GM10248 (cell line): ENCODE measurements at regions not wholly inside any gene's neighbourhood (a gene's known extent, or its start where the extent isn't known, plus 50 kb on each side); places are given as distances from the start of the nearest gene placed in this dataset.

Source experiments
- CTCF ChIA-PET: fragments of 300-600 bp; sonication (Branson Sonifier 250); formaldehyde crosslinking; extraction: SDS; loops from one replicate; lab custom pipeline; 2021; ENCODE audit warnings: antibody characterized with exemption; lab: Yijun Ruan, JAX
- POLR2A ChIA-PET: fragments of 350-650 bp; sonication (Branson Sonifier 250); formaldehyde crosslinking; extraction: SDS; loops from one replicate; lab custom pipeline; 2020; ENCODE audit warnings: antibody characterized with exemption; lab: Yijun Ruan, JAX
- DNase-seq: peaks from one replicate; pipeline ENCODE4 v3.0.0; 2012; ENCODE audit errors: extremely low spot score
- TF ChIP-seq, protein P1 (sequence below): IDR thresholded peaks from 2 replicates; pipeline ENCODE4 v1.5.1; 2012; ENCODE audit warnings: mild to moderate bottlenecking, low read depth; ENCODE audit errors: extremely low read depth, missing control alignments, control extremely low read depth

- CTCF ChIA-PET = interaction anchor here (0.8 kb wide), 1 partner anchor 15 kb away, joined by 3 read pairs; no protein-coding TSS in a partner anchor
- TF ChIP-seq, protein P1, sequence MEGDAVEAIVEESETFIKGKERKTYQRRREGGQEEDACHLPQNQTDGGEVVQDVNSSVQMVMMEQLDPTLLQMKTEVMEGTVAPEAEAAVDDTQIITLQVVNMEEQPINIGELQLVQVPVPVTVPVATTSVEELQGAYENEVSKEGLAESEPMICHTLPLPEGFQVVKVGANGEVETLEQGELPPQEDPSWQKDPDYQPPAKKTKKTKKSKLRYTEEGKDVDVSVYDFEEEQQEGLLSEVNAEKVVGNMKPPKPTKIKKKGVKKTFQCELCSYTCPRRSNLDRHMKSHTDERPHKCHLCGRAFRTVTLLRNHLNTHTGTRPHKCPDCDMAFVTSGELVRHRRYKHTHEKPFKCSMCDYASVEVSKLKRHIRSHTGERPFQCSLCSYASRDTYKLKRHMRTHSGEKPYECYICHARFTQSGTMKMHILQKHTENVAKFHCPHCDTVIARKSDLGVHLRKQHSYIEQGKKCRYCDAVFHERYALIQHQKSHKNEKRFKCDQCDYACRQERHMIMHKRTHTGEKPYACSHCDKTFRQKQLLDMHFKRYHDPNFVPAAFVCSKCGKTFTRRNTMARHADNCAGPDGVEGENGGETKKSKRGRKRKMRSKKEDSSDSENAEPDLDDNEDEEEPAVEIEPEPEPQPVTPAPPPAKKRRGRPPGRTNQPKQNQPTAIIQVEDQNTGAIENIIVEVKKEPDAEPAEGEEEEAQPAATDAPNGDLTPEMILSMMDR = no peak
- DNase-seq = no peak
- POLR2A ChIA-PET = no interaction called here
These were observed 229.6 kb downstream of the TMEM26 start for GRCh38 chr10:61223576-61223975.

GRCh38 chr10:61219696-61220095, 233.5 kb downstream of the TMEM26 start:
- no peak for DNase-seq
- CTCF ChIA-PET = no interaction called here
- TF ChIP-seq, protein P1 = no peak
- POLR2A ChIA-PET = no interaction called here

DNA sequence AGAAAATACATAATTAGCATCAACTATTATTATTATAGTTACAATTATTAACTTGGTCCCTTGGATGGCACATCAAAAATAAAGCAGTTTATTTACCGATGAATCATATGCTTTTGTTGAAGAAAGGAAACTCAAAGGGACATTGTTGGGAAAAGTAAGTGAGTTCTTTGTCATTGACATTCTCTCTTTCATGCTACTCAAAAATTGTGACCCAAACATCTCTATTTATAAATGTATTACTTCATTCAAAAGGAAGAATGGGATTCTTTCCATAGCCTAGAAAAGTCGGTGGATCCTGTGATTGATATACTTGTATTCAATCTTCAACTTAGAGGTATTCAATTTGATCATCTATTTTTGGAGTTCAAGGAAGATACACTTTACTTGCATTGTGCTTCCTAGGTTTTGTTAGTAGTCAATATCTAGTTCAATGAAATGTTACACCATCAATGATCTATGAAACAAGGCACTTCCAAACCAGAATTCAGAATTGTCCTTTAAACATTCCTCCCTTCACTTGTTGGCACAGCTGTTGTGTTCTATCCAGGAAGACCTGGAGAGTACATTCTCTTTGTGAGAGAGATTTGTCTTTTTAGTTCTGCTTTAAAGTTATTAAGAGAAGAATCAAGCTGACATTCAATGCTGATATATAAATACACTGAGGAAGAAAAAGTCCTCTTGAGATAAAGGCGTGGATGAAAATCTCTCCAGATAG, 235.2 kb downstream of the TMEM26 start:
- POLR2A ChIA-PET = no interaction called here
- CTCF ChIA-PET = interaction anchor here (0.8 kb wide), 1 partner anchor 17 kb away, joined by 3 read pairs; no protein-coding TSS in a partner anchor
- DNase-seq = no peak
- TF ChIP-seq, protein P1 = no peak

DNA sequence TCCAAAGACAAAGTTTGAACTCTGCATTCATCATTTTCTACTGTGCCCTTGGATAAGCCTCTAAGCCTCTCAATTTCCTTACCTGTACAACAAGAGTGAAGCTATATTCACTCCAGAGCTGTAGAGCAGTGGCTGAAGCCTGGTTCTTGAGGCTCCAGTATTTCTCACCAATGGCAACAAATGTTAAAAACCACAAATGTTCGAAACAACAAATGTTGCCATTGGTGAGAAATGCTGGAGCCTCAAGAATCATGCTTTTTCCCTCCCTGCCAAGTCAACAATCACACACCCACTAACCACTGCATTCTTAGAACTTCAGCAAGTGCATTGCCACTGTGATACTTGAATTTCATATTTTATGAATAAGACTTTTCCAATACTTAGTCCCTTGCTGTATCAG, 237.9 kb downstream of the TMEM26 start:
- TF ChIP-seq, protein P1 = no peak
- DNase-seq = no peak
- ChIA-PET POLR2A (no interaction called here), CTCF (no interaction called here)

GRCh38 chr10:61211468-61211867, 241.7 kb downstream of the TMEM26 start:
- POLR2A ChIA-PET = no interaction called here
- CTCF ChIA-PET = no interaction called here
- no peak for DNase-seq
- TF ChIP-seq, protein P1 = no peak

GRCh38 chr10:61197057-61197456, 253.1 kb upstream of the RHOBTB1 start:
- CTCF ChIA-PET = interaction anchor here (1.1 to 1.3 kb wide), 3 partner anchors 10 to 16 kb away, joined by 3 to 4 read pairs (median 4); no protein-coding TSS in a partner anchor
- TF ChIP-seq, protein P1 = no peak
- POLR2A ChIA-PET = interaction anchor here (0.5 kb wide), 1 partner anchor 19 kb away, joined by 3 read pairs; no protein-coding TSS in a partner anchor
- DNase-seq = no peak
